Nephron (organoid): ENCODE measurements at regions not wholly inside any gene's neighbourhood (a gene's known extent, or its start where the extent isn't known, plus 50 kb on each side); places are given as distances from the start of the nearest gene placed in this dataset.

Source experiments
- H3K27ac Mint-ChIP-seq, 3 experiments: 2 replicates each; pipeline ENCODE4 v1.8.0; 2020; ENCODE audit warnings: mixed read lengths in 3 of 3, mild to moderate bottlenecking in 2 of 3, moderate library complexity in 1 of 3
- H3K27me3 Mint-ChIP-seq: 2 replicates; pipeline ENCODE4 v1.8.0; 2021; ENCODE audit warnings: low read depth, mild to moderate bottlenecking, moderate library complexity, mixed read lengths
- H3K36me3 Mint-ChIP-seq: 2 replicates; pipeline ENCODE4 v1.8.0; 2020; ENCODE audit warnings: low read depth, mixed read lengths
- H3K4me1 Mint-ChIP-seq: 2 replicates; pipeline ENCODE4 v1.8.0; 2020; ENCODE audit warnings: mixed read lengths
- H3K4me3 Mint-ChIP-seq, 3 experiments: 2 replicates each; pipeline ENCODE4 v1.8.0; 2020; ENCODE audit warnings: mild to moderate bottlenecking in 3 of 3, mixed read lengths in 3 of 3, moderate library complexity in 2 of 3
- H3K9me3 Mint-ChIP-seq: 2 replicates; pipeline ENCODE4 v1.8.0; 2020; ENCODE audit warnings: mixed read lengths
- CTCF ChIP-seq, 3 experiments: fragments of 200-600 bp; sonication (generic); IDR thresholded peaks; one replicate each; pipeline ENCODE4 v1.5.0; 2021; ENCODE audit warnings: antibody characterized with exemption in 3 of 3; ENCODE audit not compliant: unreplicated experiment in 3 of 3

- Mint-ChIP-seq H3K4me1 (peaks cover 31% of the 10 kb centered on the region), H3K27ac (no peak overlapping the region)
Measured at GRCh38 chr10:33120700-33121099, 162.7 kb upstream of the ITGB1 start.

GRCh38 chr10:33120275-33120674, 162.2 kb upstream of the ITGB1 start:
- H3K9me3 Mint-ChIP-seq = no peaks in the 10 kb centered on the region
- H3K27me3 Mint-ChIP-seq = peaks cover 37% of the 10 kb centered on the region
- no peak overlapping the region for H3K27ac Mint-ChIP-seq
- H3K4me3 Mint-ChIP-seq = no peak overlapping the region
- peaks cover 32% of the 10 kb centered on the region for H3K4me1 Mint-ChIP-seq
- TF ChIP-seq CTCF (IDR thresholded peaks at IDR 0.05; ENCODE audit: unreplicated experiment in 3 of 3) = no peak
- H3K36me3 Mint-ChIP-seq = no peaks in the 10 kb centered on the region

More at GRCh38 chr10:33120700-33121099, 162.7 kb upstream of the ITGB1 start:
- Mint-ChIP-seq H3K36me3 (no peaks in the 10 kb centered on the region), H3K27me3 (peaks cover 35% of the 10 kb centered on the region), H3K9me3 (no peaks in the 10 kb centered on the region), H3K4me3 (no peak overlapping the region)
- TF ChIP-seq CTCF (IDR thresholded peaks at IDR 0.05; ENCODE audit: unreplicated experiment in 3 of 3) = no peak

- no peak for TF ChIP-seq CTCF (IDR thresholded peaks at IDR 0.05; ENCODE audit: unreplicated experiment in 3 of 3)
- no peak overlapping the region for H3K27ac Mint-ChIP-seq
- no peaks in the 10 kb centered on the region for H3K36me3 Mint-ChIP-seq
- peaks cover 23% of the 10 kb centered on the region for H3K27me3 Mint-ChIP-seq
- no peak overlapping the region for H3K4me3 Mint-ChIP-seq
- H3K9me3 Mint-ChIP-seq = no peaks in the 10 kb centered on the region
- H3K4me1 Mint-ChIP-seq = peaks cover 48% of the 10 kb centered on the region
Measured at GRCh38 chr10:33117816-33118215, 159.8 kb upstream of the ITGB1 start.

GRCh38 chr10:33117230-33117629, 159.2 kb upstream of the ITGB1 start:
- Mint-ChIP-seq H3K27me3 (peaks cover 23% of the 10 kb centered on the region), H3K36me3 (no peaks in the 10 kb centered on the region), H3K4me3 (no peak overlapping the region), H3K27ac (peak overlapping the region in 1 of 3 experiments; percentile 3), H3K4me1 (peaks cover 53% of the 10 kb centered on the region), H3K9me3 (no peaks in the 10 kb centered on the region)
- no peak for TF ChIP-seq CTCF (IDR thresholded peaks at IDR 0.05; ENCODE audit: unreplicated experiment in 3 of 3)

- peaks cover 21% of the 10 kb centered on the region for H3K27me3 Mint-ChIP-seq
- peaks cover 60% of the 10 kb centered on the region for H3K4me1 Mint-ChIP-seq
- H3K36me3 Mint-ChIP-seq = no peaks in the 10 kb centered on the region
- peak overlapping the region in 1 of 3 experiments; percentile 36 for H3K27ac Mint-ChIP-seq
- no peak overlapping the region for H3K4me3 Mint-ChIP-seq
- TF ChIP-seq CTCF (IDR thresholded peaks at IDR 0.05; ENCODE audit: unreplicated experiment in 3 of 3) = peak; percentile 47 to 59 (median 50)
- no peaks in the 10 kb centered on the region for H3K9me3 Mint-ChIP-seq
Measured at GRCh38 chr10:33115738-33116719, 158.0 kb upstream of the ITGB1 start.
